CD14-positive monocyte (primary cell): ENCODE measurements at regions not wholly inside any gene's neighbourhood (a gene's known extent, or its start where the extent isn't known, plus 50 kb on each side); places are given as distances from the start of the nearest gene placed in this dataset.

ENCODE experiments used
- DNase-seq, 3 donors: peaks; one replicate each; pipeline ENCODE4 v3.0.0-alpha.2; 2011 to 2022
- H2AFZ ChIP-seq: 2 replicates; pipeline ENCODE4 v1.6.0; 2012; ENCODE audit warnings: mild to moderate bottlenecking, low read depth, low read length, inconsistent platforms; ENCODE audit not compliant: insufficient read depth, poor library complexity, severe bottlenecking
- H3K27ac ChIP-seq, 2 donors: 1 replicate in 1 of 2; 2 replicates in 1 of 2; pipeline ENCODE4 v1.5.1; 2012 to 2013; ENCODE audit warnings: low read length in 2 of 2, control low read depth in 1 of 2, inconsistent platforms in 1 of 2, low read depth in 1 of 2, mild to moderate bottlenecking in 1 of 2
- H3K27me3 ChIP-seq, 2 donors: one replicate each; pipeline versions ENCODE4 v1.6.0 to v1.6.1; 2011 to 2013; ENCODE audit warnings: low read length in 2 of 2; ENCODE audit not compliant: control insufficient read depth in 2 of 2, insufficient read depth in 2 of 2
- H3K36me3 ChIP-seq, 2 donors: replicated peaks in 1 of 2; 1 replicate in 1 of 2; 2 replicates in 1 of 2; pipeline versions ENCODE4 v1.5.1 to v1.6.1; 2012 to 2013; ENCODE audit warnings: low read length in 2 of 2, control low read depth in 1 of 2, inconsistent platforms in 1 of 2, mild to moderate bottlenecking in 1 of 2; ENCODE audit not compliant: insufficient read depth in 2 of 2, control insufficient read depth in 1 of 2
- H3K4me1 ChIP-seq, 2 donors: 1 replicate in 1 of 2; 2 replicates in 1 of 2; pipeline versions ENCODE4 v1.5.1 to v1.6.1; 2012 to 2013; ENCODE audit warnings: low read length in 2 of 2, control low read depth in 1 of 2, inconsistent platforms in 1 of 2, mild to moderate bottlenecking in 1 of 2, moderate library complexity in 1 of 2; ENCODE audit not compliant: insufficient read depth in 2 of 2, control insufficient read depth in 1 of 2
- H3K4me2 ChIP-seq: replicated peaks from 2 replicates; pipeline ENCODE3; 2012; ENCODE audit warnings: low read length, moderate library complexity, mild to moderate bottlenecking; ENCODE audit not compliant: poor library complexity, severe bottlenecking; ENCODE audit errors: extremely low read depth
- H3K4me3 ChIP-seq, 3 experiments: fragments of 200-600 bp in 1 of 3; sonication (generic) in 1 of 3; replicated peaks in 1 of 3; 1 replicate in 2 of 3; 2 replicates in 1 of 3; pipeline ENCODE4 v1.5.1; 2011 to 2013; ENCODE audit warnings: low read length in 3 of 3, mild to moderate bottlenecking in 3 of 3, control low read depth in 2 of 3, low read depth in 2 of 3, inconsistent platforms in 1 of 3, moderate library complexity in 1 of 3
- H3K79me2 ChIP-seq: 2 replicates; pipeline ENCODE4 v1.6.0; 2012; ENCODE audit warnings: mild to moderate bottlenecking, control low read depth, inconsistent platforms, low read length, moderate library complexity; ENCODE audit not compliant: insufficient read depth
- H3K9ac ChIP-seq: 2 replicates; pipeline ENCODE4 v1.6.0; 2017; ENCODE audit warnings: low read length, mild to moderate bottlenecking; ENCODE audit not compliant: insufficient read depth, poor library complexity, severe bottlenecking
- H3K9me3 ChIP-seq, 2 donors: replicated peaks in 1 of 2; 1 replicate in 1 of 2; 2 replicates in 1 of 2; pipeline versions ENCODE4 v1.5.1 to v1.6.1; 2012 to 2013; ENCODE audit warnings: low read length in 2 of 2, control low read depth in 1 of 2; ENCODE audit not compliant: control insufficient read depth in 1 of 2, insufficient read depth in 1 of 2
- H4K20me1 ChIP-seq: 2 replicates; pipeline ENCODE4 v1.6.0; 2012; ENCODE audit warnings: mild to moderate bottlenecking, low read length, control low read depth, moderate library complexity; ENCODE audit not compliant: insufficient read depth
- H3K27ac Mint-ChIP-seq, 7 donors: one replicate each; pipeline ENCODE4 v1.8.0; 2020; ENCODE audit warnings: mild to moderate bottlenecking in 7 of 7, mixed read lengths in 7 of 7, moderate library complexity in 6 of 7, inconsistent platforms in 2 of 7
- H3K27me3 Mint-ChIP-seq, 3 donors: one replicate each; pipeline ENCODE4 v1.8.0; 2021 to 2022; ENCODE audit warnings: low read depth in 3 of 3, mild to moderate bottlenecking in 3 of 3, mixed read lengths in 3 of 3, moderate library complexity in 3 of 3, inconsistent platforms in 1 of 3
- H3K36me3 Mint-ChIP-seq, 2 donors: one replicate each; pipeline ENCODE4 v1.8.0; 2020; ENCODE audit warnings: mixed read lengths in 2 of 2, inconsistent platforms in 1 of 2, mild to moderate bottlenecking in 1 of 2
- H3K4me1 Mint-ChIP-seq: one replicate; pipeline ENCODE4 v1.8.0; 2020; ENCODE audit warnings: mild to moderate bottlenecking, mixed read lengths
- H3K4me3 Mint-ChIP-seq, 2 donors: one replicate each; pipeline ENCODE4 v1.8.0; 2020; ENCODE audit warnings: mild to moderate bottlenecking in 2 of 2, mixed read lengths in 2 of 2, moderate library complexity in 1 of 2
- H3K9me3 Mint-ChIP-seq, 7 donors: one replicate each; pipeline ENCODE4 v1.8.0; 2020 to 2022; ENCODE audit warnings: mixed read lengths in 7 of 7, mild to moderate bottlenecking in 6 of 7, moderate library complexity in 6 of 7, inconsistent platforms in 2 of 7
- WGBS: methylation state at CpG from one replicate; pipeline ENCODE4 v1.1.5; 2013; ENCODE audit warnings: missing lambda C conversion rate; ENCODE audit not compliant: insufficient coverage; 5-methylcytosine and 5-hydroxymethylcytosine counted together
- intact Hi-C, 2 donors: fragments of 100-400 bp; cut with micrococcal nuclease; formaldehyde crosslinking; loops; one replicate each; pipeline versions ENCODE4 v1.15.0 to v1.15.1; 2023
- TF ChIP-seq, protein P1 (sequence below): fragments of 200-600 bp; IDR thresholded peaks from one replicate; pipeline ENCODE4 v1.8.0; 2022; ENCODE audit warnings: antibody characterized with exemption, mild to moderate bottlenecking

GRCh38 chr14:65981192-65981843 lies 504.9 kb upstream of the CCDC196 start:
- Histone ChIP-seq H3K9me3 (peaks cover 0 to 17% of the 10 kb centered on the region in 2 donors), H3K4me3 (no peak overlapping the region), H3K4me2 (no peak overlapping the region), H3K36me3 (no peaks in the 10 kb centered on the region), H3K79me2 (no peaks in the 10 kb centered on the region), H3K27ac (no peak overlapping the region), H3K4me1 (no peaks in the 10 kb centered on the region), H3K27me3 (no peaks in the 10 kb centered on the region), H2AFZ (no peak overlapping the region), H3K9ac (no peak overlapping the region), H4K20me1 (no peaks in the 10 kb centered on the region)
- H3K4me1 Mint-ChIP-seq, result no peaks in the 10 kb centered on the region
- DNase-seq, result no peak
- TF ChIP-seq, protein P1, sequence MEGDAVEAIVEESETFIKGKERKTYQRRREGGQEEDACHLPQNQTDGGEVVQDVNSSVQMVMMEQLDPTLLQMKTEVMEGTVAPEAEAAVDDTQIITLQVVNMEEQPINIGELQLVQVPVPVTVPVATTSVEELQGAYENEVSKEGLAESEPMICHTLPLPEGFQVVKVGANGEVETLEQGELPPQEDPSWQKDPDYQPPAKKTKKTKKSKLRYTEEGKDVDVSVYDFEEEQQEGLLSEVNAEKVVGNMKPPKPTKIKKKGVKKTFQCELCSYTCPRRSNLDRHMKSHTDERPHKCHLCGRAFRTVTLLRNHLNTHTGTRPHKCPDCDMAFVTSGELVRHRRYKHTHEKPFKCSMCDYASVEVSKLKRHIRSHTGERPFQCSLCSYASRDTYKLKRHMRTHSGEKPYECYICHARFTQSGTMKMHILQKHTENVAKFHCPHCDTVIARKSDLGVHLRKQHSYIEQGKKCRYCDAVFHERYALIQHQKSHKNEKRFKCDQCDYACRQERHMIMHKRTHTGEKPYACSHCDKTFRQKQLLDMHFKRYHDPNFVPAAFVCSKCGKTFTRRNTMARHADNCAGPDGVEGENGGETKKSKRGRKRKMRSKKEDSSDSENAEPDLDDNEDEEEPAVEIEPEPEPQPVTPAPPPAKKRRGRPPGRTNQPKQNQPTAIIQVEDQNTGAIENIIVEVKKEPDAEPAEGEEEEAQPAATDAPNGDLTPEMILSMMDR, result no peak
- H3K27ac Mint-ChIP-seq, result no peak overlapping the region
- intact Hi-C loops, result no loop called here
- WGBS, result 89% methylated on average over 5 of the region's 6 CpGs
- no peaks in the 10 kb centered on the region for H3K27me3 Mint-ChIP-seq
- H3K36me3 Mint-ChIP-seq, result no peaks in the 10 kb centered on the region
- peaks cover 4 to 26% (median 14%) of the 10 kb centered on the region in 7 donors for H3K9me3 Mint-ChIP-seq
- H3K4me3 Mint-ChIP-seq, result no peak overlapping the region

DNA sequence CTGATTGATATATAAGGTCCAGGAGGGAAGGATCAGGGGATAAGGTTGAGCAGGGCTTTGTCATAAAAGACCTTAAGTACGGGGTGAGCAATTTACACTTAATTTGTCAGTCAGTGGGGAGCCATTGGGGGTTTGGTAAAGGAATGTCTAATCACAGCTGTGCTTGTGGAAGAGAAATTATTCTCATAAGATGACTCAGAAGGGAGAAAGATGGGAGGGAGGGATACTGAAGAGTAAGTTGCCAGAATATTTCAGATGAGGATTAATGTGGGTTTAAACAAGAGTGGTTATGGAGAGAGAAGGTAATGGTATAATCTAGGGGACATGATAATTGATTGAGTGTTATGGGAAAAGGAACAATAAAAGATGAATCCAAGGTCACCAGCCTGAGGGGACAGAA lies 500.1 kb upstream of the CCDC196 start:
- Mint-ChIP-seq H3K27ac (no peak overlapping the region), H3K9me3 (peaks cover 2 to 24% (median 8%) of the 10 kb centered on the region in 7 donors), H3K4me1 (no peaks in the 10 kb centered on the region), H3K4me3 (no peak overlapping the region), H3K36me3 (no peaks in the 10 kb centered on the region), H3K27me3 (no peaks in the 10 kb centered on the region)
- Histone ChIP-seq H2AFZ (no peak overlapping the region), H4K20me1 (no peaks in the 10 kb centered on the region), H3K9me3 (peaks cover 2 to 11% of the 10 kb centered on the region in 2 donors), H3K9ac (no peak overlapping the region), H3K79me2 (no peaks in the 10 kb centered on the region), H3K27me3 (no peaks in the 10 kb centered on the region), H3K4me1 (no peaks in the 10 kb centered on the region), H3K36me3 (no peaks in the 10 kb centered on the region), H3K4me2 (no peak overlapping the region), H3K27ac (no peak overlapping the region), H3K4me3 (no peak overlapping the region)
- DNase-seq, result no peak
- intact Hi-C loops, result no loop called here
- WGBS, result 100% methylated on average over 1 of the region's 1 CpG
- TF ChIP-seq, protein P1, result no peak
